H9 (cell line): ENCODE measurements at regions not wholly inside any gene's neighbourhood (a gene's known extent, or its start where the extent isn't known, plus 50 kb on each side); places are given as distances from the start of the nearest gene placed in this dataset.

Experiments
- DNase-seq: peaks from one replicate; pipeline ENCODE4 v3.0.0-alpha.2; 2017
- H2AFZ ChIP-seq: one replicate; pipeline ENCODE4 v1.6.1; 2013; ENCODE audit warnings: mild to moderate bottlenecking, low read length, control low read depth, moderate library complexity
- H2AK5ac ChIP-seq: 2 replicates; pipeline ENCODE4 v1.6.1; 2013; ENCODE audit warnings: low read length, control low read depth, mixed read lengths; ENCODE audit not compliant: insufficient read length
- H2BK120ac ChIP-seq: one replicate; pipeline ENCODE4 v1.6.1; 2013; ENCODE audit warnings: low read depth, mild to moderate bottlenecking, low read length, control low read depth, inconsistent platforms; ENCODE audit not compliant: poor library complexity, severe bottlenecking
- H2BK12ac ChIP-seq: 2 replicates; pipeline ENCODE4 v1.6.1; 2013; ENCODE audit warnings: low read length, control low read depth, mixed read lengths, low read depth; ENCODE audit not compliant: insufficient read length
- H2BK15ac ChIP-seq: 2 replicates; pipeline ENCODE4 v1.6.1; 2013; ENCODE audit warnings: low read depth, low read length, control low read depth
- H2BK20ac ChIP-seq: one replicate; pipeline ENCODE4 v1.6.1; 2013; ENCODE audit warnings: low read depth, mild to moderate bottlenecking, low read length, control low read depth, inconsistent platforms; ENCODE audit not compliant: poor library complexity, severe bottlenecking
- H2BK5ac ChIP-seq: 2 replicates; pipeline ENCODE4 v1.6.1; 2013; ENCODE audit warnings: low read length, control low read depth, mixed read lengths; ENCODE audit not compliant: insufficient read length
- H3K14ac ChIP-seq: 2 replicates; pipeline ENCODE4 v1.6.1; 2013; ENCODE audit warnings: low read length, control low read depth; ENCODE audit not compliant: insufficient read depth
- H3K18ac ChIP-seq: 2 replicates; pipeline ENCODE4 v1.6.1; 2013; ENCODE audit warnings: low read depth, mild to moderate bottlenecking, mixed read lengths, low read length, control low read depth; ENCODE audit not compliant: insufficient read length
- H3K23ac ChIP-seq: 2 replicates; pipeline ENCODE4 v1.6.1; 2013; ENCODE audit warnings: low read length, control low read depth, mixed read lengths, low read depth; ENCODE audit not compliant: insufficient read length
- H3K23me2 ChIP-seq: 2 replicates; pipeline ENCODE4 v1.6.1; 2013; ENCODE audit warnings: low read depth, mild to moderate bottlenecking, mixed read lengths, low read length, control low read depth; ENCODE audit not compliant: insufficient read length, poor library complexity, severe bottlenecking
- H3K27ac ChIP-seq: 2 replicates; pipeline ENCODE4 v1.5.1; 2013; ENCODE audit warnings: low read length, control low read depth, mixed read lengths, low read depth; ENCODE audit not compliant: insufficient read length
- H3K27me3 ChIP-seq: 2 replicates; pipeline ENCODE4 v1.6.1; 2013; ENCODE audit warnings: low read length, control low read depth, inconsistent platforms; ENCODE audit not compliant: insufficient read depth
- H3K4ac ChIP-seq: 2 replicates; pipeline ENCODE4 v1.6.1; 2013; ENCODE audit warnings: low read depth, mild to moderate bottlenecking, control low read depth, inconsistent platforms, low read length, moderate library complexity
- H3K4me1 ChIP-seq: 2 replicates; pipeline ENCODE4 v1.6.1; 2013; ENCODE audit warnings: low read length, control low read depth, inconsistent platforms; ENCODE audit not compliant: insufficient read depth
- H3K4me2 ChIP-seq: 2 replicates; pipeline ENCODE4 v1.6.1; 2013; ENCODE audit warnings: low read length, control low read depth, mixed read lengths; ENCODE audit not compliant: insufficient read length, insufficient read depth
- H3K56ac ChIP-seq: 2 replicates; pipeline ENCODE4 v1.6.1; 2013; ENCODE audit warnings: low read depth, mild to moderate bottlenecking, mixed read lengths, low read length, control low read depth; ENCODE audit not compliant: insufficient read length
- H3K79me1 ChIP-seq: 2 replicates; pipeline ENCODE4 v1.6.1; 2013; ENCODE audit warnings: low read depth, mild to moderate bottlenecking, moderate library complexity, low read length, control low read depth, inconsistent platforms; ENCODE audit not compliant: insufficient read depth, poor library complexity, severe bottlenecking
- H3K79me2 ChIP-seq: 2 replicates; pipeline ENCODE4 v1.6.1; 2013; ENCODE audit warnings: low read length, control low read depth, inconsistent platforms; ENCODE audit not compliant: insufficient read depth
- H3K9ac ChIP-seq: 2 replicates; pipeline ENCODE4 v1.6.1; 2013; ENCODE audit warnings: low read length, control low read depth, mixed read lengths; ENCODE audit not compliant: insufficient read length; ENCODE audit errors: extremely low read depth
- H3K9me3 ChIP-seq: one replicate; pipeline ENCODE4 v1.6.1; 2013; ENCODE audit warnings: low read depth, low read length, inconsistent platforms; ENCODE audit not compliant: control insufficient read depth
- H3T11ph ChIP-seq: one replicate; pipeline ENCODE4 v1.6.1; 2013; ENCODE audit warnings: mild to moderate bottlenecking, low read length, control low read depth, inconsistent platforms
- H4K20me1 ChIP-seq: one replicate; pipeline ENCODE4 v1.6.1; 2013; ENCODE audit not compliant: control insufficient read depth, insufficient read length, insufficient read depth
- H4K5ac ChIP-seq: 2 replicates; pipeline ENCODE4 v1.6.1; 2013; ENCODE audit warnings: low read depth, mild to moderate bottlenecking, mixed read lengths, low read length, control low read depth; ENCODE audit not compliant: insufficient read length
- H4K8ac ChIP-seq: replicated peaks from 2 replicates; pipeline ENCODE4 v1.6.1; 2013; ENCODE audit warnings: low read length, control low read depth, mixed read lengths, low read depth; ENCODE audit not compliant: insufficient read length
- H4K91ac ChIP-seq: 2 replicates; pipeline ENCODE4 v1.6.1; 2013; ENCODE audit warnings: low read depth, mild to moderate bottlenecking, moderate library complexity, mixed read lengths, low read length, control low read depth; ENCODE audit not compliant: insufficient read length
- H3K27ac Mint-ChIP-seq, 3 experiments: 2 replicates in 2 of 3; 3 replicates in 1 of 3; pipeline ENCODE4 v1.8.0; 2020 to 2021; ENCODE audit warnings: mixed read lengths in 3 of 3, mild to moderate bottlenecking in 1 of 3, moderate library complexity in 1 of 3
- H3K27me3 Mint-ChIP-seq: 2 replicates; pipeline ENCODE4 v1.8.0; 2021; ENCODE audit warnings: low read depth, mild to moderate bottlenecking, moderate library complexity, mixed read lengths
- H3K36me3 Mint-ChIP-seq, 3 experiments: 2 replicates in 2 of 3; 3 replicates in 1 of 3; pipeline ENCODE4 v1.8.0; 2020 to 2021; ENCODE audit warnings: low read depth in 3 of 3, mixed read lengths in 3 of 3; ENCODE audit not compliant: insufficient read depth in 1 of 3
- H3K4me1 Mint-ChIP-seq, 2 experiments: 2 replicates each; pipeline ENCODE4 v1.8.0; 2020; ENCODE audit warnings: mixed read lengths in 2 of 2
- H3K4me3 Mint-ChIP-seq, 2 experiments: 2 replicates in 1 of 2; 3 replicates in 1 of 2; pipeline ENCODE4 v1.8.0; 2020 to 2021; ENCODE audit warnings: mild to moderate bottlenecking in 2 of 2, mixed read lengths in 2 of 2, moderate library complexity in 1 of 2
- H3K9me3 Mint-ChIP-seq, 2 experiments: 2 replicates in 1 of 2; 3 replicates in 1 of 2; pipeline ENCODE4 v1.8.0; 2020; ENCODE audit warnings: mild to moderate bottlenecking in 2 of 2, mixed read lengths in 2 of 2, moderate library complexity in 1 of 2
- WGBS: extraction: QIAGEN DNeasy Blood & Tissue Kit; methylation state at CpG from one replicate; pipeline ENCODE4 v1.1.7; 2013; ENCODE audit warnings: missing lambda C conversion rate, low lambda C conversion rate, mixed read lengths; ENCODE audit not compliant: insufficient read length; ENCODE audit errors: extremely low coverage; 5-methylcytosine and 5-hydroxymethylcytosine counted together
- TF ChIP-seq, protein P1 (sequence below): fragments of 200-600 bp; sonication (generic); conservative IDR thresholded peaks from 3 replicates; pipeline ENCODE4 v1.8.0; 2021; ENCODE audit warnings: antibody characterized with exemption, mild to moderate bottlenecking

DNA sequence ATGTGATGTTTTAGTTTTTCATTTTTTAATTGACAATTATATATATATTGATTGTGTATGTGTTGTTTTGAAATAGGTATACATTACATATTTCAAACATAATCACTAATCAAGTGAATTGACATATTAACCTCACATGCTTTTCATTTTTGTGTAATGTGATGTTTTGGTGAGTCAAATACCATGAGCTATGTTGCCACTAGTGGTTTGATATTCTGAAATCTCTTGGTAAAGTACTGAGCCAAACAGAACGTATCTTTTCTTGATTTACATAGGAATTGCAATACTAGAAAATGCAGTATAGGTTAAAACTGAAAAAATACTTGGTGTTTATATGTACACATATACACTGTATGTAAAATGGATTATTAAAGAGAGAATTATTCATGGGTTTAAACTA is 65.2 kb upstream of the SIAH1 start:
- H2BK120ac ChIP-seq, result no peak overlapping the region
- no peaks in the 10 kb centered on the region for H3K79me2 ChIP-seq
- H3K9ac ChIP-seq, result no peak overlapping the region
- H3K4me3 Mint-ChIP-seq, result no peak overlapping the region
- no peak overlapping the region for H2BK5ac ChIP-seq
- no peak overlapping the region for H3K23ac ChIP-seq
- peaks cover 6 to 10% of the 10 kb centered on the region in 2 experiments; a peak in 3 of 4 replicates for H3K4me1 Mint-ChIP-seq
- H3K79me1 ChIP-seq, result no peaks in the 10 kb centered on the region
- H2AFZ ChIP-seq, result no peak overlapping the region
- no peak overlapping the region for H2BK20ac ChIP-seq
- no peaks in the 10 kb centered on the region for H4K20me1 ChIP-seq
- H3K27ac ChIP-seq, result no peak overlapping the region
- no peak overlapping the region for H2BK12ac ChIP-seq
- no peak for DNase-seq
- no peak overlapping the region for H4K8ac ChIP-seq
- H3K27me3 Mint-ChIP-seq, result no peaks in the 10 kb centered on the region; the same call in 1 of the 2 replicates
- H3K9me3 ChIP-seq, result no peaks in the 10 kb centered on the region
- no peak overlapping the region for H2AK5ac ChIP-seq
- no peaks in the 10 kb centered on the region for H3K4me1 ChIP-seq
- WGBS, result no CpG with 5 or more reads among the region's 1 CpG
- H3K27me3 ChIP-seq, result no peaks in the 10 kb centered on the region
- H3K9me3 Mint-ChIP-seq, result no peaks in the 10 kb centered on the region; a peak in 1 of 5 replicates
- no peak overlapping the region for H2BK15ac ChIP-seq
- H3K36me3 Mint-ChIP-seq, result no peaks in the 10 kb centered on the region
- no peaks in the 10 kb centered on the region for H3K23me2 ChIP-seq
- H3K18ac ChIP-seq, result no peak overlapping the region
- no peak overlapping the region for H3K56ac ChIP-seq
- no peak overlapping the region for H4K5ac ChIP-seq
- no peak overlapping the region for H3K14ac ChIP-seq
- no peak overlapping the region for H3K4ac ChIP-seq
- no peak overlapping the region for H4K91ac ChIP-seq
- no peak overlapping the region for H3K4me2 ChIP-seq
- H3T11ph ChIP-seq, result no peak overlapping the region
- no peak overlapping the region for H3K27ac Mint-ChIP-seq
- TF ChIP-seq, protein P1, sequence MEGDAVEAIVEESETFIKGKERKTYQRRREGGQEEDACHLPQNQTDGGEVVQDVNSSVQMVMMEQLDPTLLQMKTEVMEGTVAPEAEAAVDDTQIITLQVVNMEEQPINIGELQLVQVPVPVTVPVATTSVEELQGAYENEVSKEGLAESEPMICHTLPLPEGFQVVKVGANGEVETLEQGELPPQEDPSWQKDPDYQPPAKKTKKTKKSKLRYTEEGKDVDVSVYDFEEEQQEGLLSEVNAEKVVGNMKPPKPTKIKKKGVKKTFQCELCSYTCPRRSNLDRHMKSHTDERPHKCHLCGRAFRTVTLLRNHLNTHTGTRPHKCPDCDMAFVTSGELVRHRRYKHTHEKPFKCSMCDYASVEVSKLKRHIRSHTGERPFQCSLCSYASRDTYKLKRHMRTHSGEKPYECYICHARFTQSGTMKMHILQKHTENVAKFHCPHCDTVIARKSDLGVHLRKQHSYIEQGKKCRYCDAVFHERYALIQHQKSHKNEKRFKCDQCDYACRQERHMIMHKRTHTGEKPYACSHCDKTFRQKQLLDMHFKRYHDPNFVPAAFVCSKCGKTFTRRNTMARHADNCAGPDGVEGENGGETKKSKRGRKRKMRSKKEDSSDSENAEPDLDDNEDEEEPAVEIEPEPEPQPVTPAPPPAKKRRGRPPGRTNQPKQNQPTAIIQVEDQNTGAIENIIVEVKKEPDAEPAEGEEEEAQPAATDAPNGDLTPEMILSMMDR, result no peak
